GM12878 (cell line): ENCODE measurements at regions not wholly inside any gene's neighbourhood (a gene's known extent, or its start where the extent isn't known, plus 50 kb on each side); places are given as distances from the start of the nearest gene placed in this dataset.

Source experiments
- ATAC-seq: fragments of 200-7000 bp; cut with Tn5 transposase; 3 replicates; pipeline ENCODE4 v1.9.1; 2020; ENCODE audit warnings: mild to moderate bottlenecking, moderate library complexity
- BruUV-seq: library from RNA; stranded (reverse); fragments of 400-500 nt; replicated peaks from 2 replicates; lab custom pipeline; 2021; lab: Mats Ljungman, UMichigan
- CTCF ChIA-PET: fragments of 300-600 bp; sonication (Branson Sonifier 250); formaldehyde crosslinking; extraction: SDS; loops from one replicate; lab custom pipeline; 2021; ENCODE audit warnings: inconsistent platforms; lab: Yijun Ruan, JAX
- POLR2A ChIA-PET: fragments of 350-600 bp; formaldehyde crosslinking; extraction: SDS; loops from one replicate; lab custom pipeline; 2021; ENCODE audit warnings: inconsistent platforms; lab: Charles Lee
- RAD21 ChIA-PET: fragments of 300-600 bp; sonication (Branson Sonifier 250); formaldehyde crosslinking; loops from one replicate; lab custom pipeline; 2023; ENCODE audit warnings: antibody characterized with exemption; ENCODE audit not compliant: unreplicated experiment; lab: Charles Lee
- SMC1A ChIA-PET: fragments of 300-600 bp; sonication (Branson Sonifier 250); formaldehyde crosslinking; loops from one replicate; lab custom pipeline; 2023; ENCODE audit not compliant: unreplicated experiment, uncharacterized antibody; lab: Charles Lee
- DNase-seq: peaks from one replicate; pipeline ENCODE4 v3.0.0-alpha.2; 2011; ENCODE audit warnings: low read depth, low spot score
- FAIRE-seq: peaks from 3 replicates; lab custom pipeline; 2011; peaks lifted over from hg19 to GRCh38; lab: Jason Lieb, UNC
- H2AFZ ChIP-seq: 2 replicates; pipeline ENCODE4 v1.6.0; 2011; ENCODE audit warnings: low read depth, low read length, control low read depth; ENCODE audit not compliant: control insufficient read depth
- H3K27ac ChIP-seq: 2 replicates; pipeline ENCODE4 v1.5.1; 2011; ENCODE audit warnings: control low read depth; ENCODE audit not compliant: control insufficient read depth, insufficient read depth
- H3K27me3 ChIP-seq, 2 experiments: replicated peaks in 1 of 2; 2 replicates each; pipeline versions ENCODE4 v1.6.0 to v1.6.1; 2011; ENCODE audit warnings: low read length in 1 of 2; ENCODE audit not compliant: control insufficient read depth in 2 of 2, insufficient read depth in 2 of 2
- H3K36me3 ChIP-seq, 2 experiments: 2 replicates each; pipeline ENCODE4 v1.5.1; 2011; ENCODE audit warnings: low read length in 1 of 2; ENCODE audit not compliant: control insufficient read depth in 2 of 2, insufficient read depth in 2 of 2
- H3K4me1 ChIP-seq: 2 replicates; pipeline ENCODE4 v1.6.1; 2011; ENCODE audit warnings: mild to moderate bottlenecking, low read length, moderate library complexity, mixed read lengths; ENCODE audit not compliant: control insufficient read depth, insufficient read depth
- H3K4me2 ChIP-seq: 2 replicates; pipeline ENCODE4 v1.6.0; 2011; ENCODE audit warnings: control low read depth; ENCODE audit not compliant: control insufficient read depth, insufficient read depth
- H3K4me3 ChIP-seq: fragments of 200-600 bp; sonication (generic); 2 replicates; pipeline ENCODE4 v1.5.1; 2016
- H3K79me2 ChIP-seq: 2 replicates; pipeline ENCODE4 v1.6.0; 2011; ENCODE audit warnings: low read length; ENCODE audit not compliant: control insufficient read depth, insufficient read depth
- H3K9ac ChIP-seq: 2 replicates; pipeline ENCODE4 v1.8.0; 2011; ENCODE audit warnings: low read length, control low read depth, mixed read lengths; ENCODE audit not compliant: control insufficient read depth, insufficient read depth
- H3K9me3 ChIP-seq: replicated peaks from 3 replicates; pipeline ENCODE4 v1.5.1; 2011; ENCODE audit warnings: mild to moderate bottlenecking, low read length; ENCODE audit not compliant: control insufficient read depth, insufficient read depth
- H4K20me1 ChIP-seq: 2 replicates; pipeline ENCODE4 v1.6.0; 2011; ENCODE audit not compliant: control insufficient read depth, insufficient read depth
- DPF2 ChIP-seq: fragments of 450-650 bp; IDR thresholded peaks from 2 replicates; pipeline ENCODE4 v1.6.1; 2017; ENCODE audit warnings: mild to moderate bottlenecking
- NFXL1 ChIP-seq: fragments of 450-650 bp; IDR thresholded peaks from 2 replicates; pipeline ENCODE4 v1.6.1; 2017; ENCODE audit warnings: antibody characterized with exemption, mild to moderate bottlenecking, borderline replicate concordance
- PRDM15 ChIP-seq: fragments of 450-650 bp; formaldehyde crosslinking; IDR thresholded peaks from 2 replicates; pipeline ENCODE4 v1.4.0; 2020; ENCODE audit warnings: mild to moderate bottlenecking, moderate library complexity
- RB1 ChIP-seq: fragments of 450-650 bp; formaldehyde crosslinking; IDR thresholded peaks from 2 replicates; pipeline ENCODE4 v1.6.1; 2017; ENCODE audit warnings: mild to moderate bottlenecking, borderline replicate concordance
- RBBP5 ChIP-seq: fragments of 200-600 bp; sonication (generic); conservative IDR thresholded peaks from 2 replicates; pipeline ENCODE4 v1.6.1; 2016
- SMAD1 ChIP-seq: fragments of 450-650 bp; IDR thresholded peaks from 2 replicates; pipeline ENCODE4 v1.6.1; 2018; ENCODE audit warnings: mild to moderate bottlenecking, low read depth; ENCODE audit not compliant: partially characterized antibody
- ZNF207 ChIP-seq: fragments of 450-650 bp; IDR thresholded peaks from 2 replicates; pipeline ENCODE4 v1.6.1; 2014; ENCODE audit warnings: antibody characterized with exemption, mild to moderate bottlenecking, borderline replicate concordance
- ZNF592 ChIP-seq: fragments of 450-650 bp; IDR thresholded peaks from 2 replicates; pipeline ENCODE4 v1.6.1; 2017; ENCODE audit warnings: mild to moderate bottlenecking, moderate library complexity
- ZZZ3 ChIP-seq: IDR thresholded peaks from 2 replicates; pipeline ENCODE4 v1.6.1; 2011; ENCODE audit warnings: low read depth; ENCODE audit not compliant: control insufficient read depth, insufficient read length
- WGBS: methylation state at CpG from one replicate; pipeline ENCODE4 v1.1.6; 2016; ENCODE audit warnings: low lambda C conversion rate; ENCODE audit not compliant: insufficient replicate concordance, insufficient coverage; ENCODE audit errors: missing lambda C conversion rate; 5-methylcytosine and 5-hydroxymethylcytosine counted together
- in situ Hi-C: fragments of 300-500 bp; cut with MboI; formaldehyde crosslinking; loops from 9 replicates; pipeline ENCODE4 v1.14.3; 2018; ENCODE audit warnings: mixed read lengths
- intact Hi-C: fragments of 100-400 bp; cut with micrococcal nuclease; formaldehyde crosslinking; loops from one replicate; pipeline ENCODE4 v1.14.2; 2022; ENCODE audit not compliant: unreplicated experiment

GRCh38 chr20:12762725-12763124 is 246.0 kb upstream of the SPTLC3 start (continued):
- no peak for TF ChIP-seq ZNF592
- TF ChIP-seq ZZZ3 = no peak
- TF ChIP-seq SMAD1 = no peak
- TF ChIP-seq ZNF207 = no peak

GRCh38 chr20:12763406-12763805 is 245.4 kb upstream of the SPTLC3 start:
- intact Hi-C loops = no loop called here
- Histone ChIP-seq H3K4me2 (no peak overlapping the region), H3K36me3 (no peaks in the 10 kb centered on the region), H3K27me3 (no peaks in the 10 kb centered on the region), H3K79me2 (no peaks in the 10 kb centered on the region), H2AFZ (no peak overlapping the region), H3K27ac (no peak overlapping the region), H3K4me3 (no peak overlapping the region), H4K20me1 (no peaks in the 10 kb centered on the region), H3K9me3 (no peaks in the 10 kb centered on the region), H3K9ac (no peak overlapping the region), H3K4me1 (no peaks in the 10 kb centered on the region)
- DNase-seq (no peak), ATAC-seq (no peak), FAIRE-seq (no peak)
- BruUV-seq = no TSS peak
- ChIA-PET SMC1A (interaction anchor here (1.7 kb wide), 1 partner anchor 10 kb away, joined by 4 read pairs; no protein-coding TSS in a partner anchor), CTCF (interaction anchor here (0.6 kb wide), 1 partner anchor 118 kb away, joined by 3 read pairs; no protein-coding TSS in a partner anchor), RAD21 (no interaction called here), POLR2A (no interaction called here)
- TF ChIP-seq PRDM15 (CRISPR knock-in tag) (no peak), RBBP5 (no peak), RB1 (no peak), NFXL1 (no peak), DPF2 (no peak)
- in situ Hi-C loops = no loop called here
- 29% methylated on average over 1 of the region's 1 CpG for WGBS
